H1 (cell line): ENCODE measurements at regions not wholly inside any gene's neighbourhood (a gene's known extent, or its start where the extent isn't known, plus 50 kb on each side); places are given as distances from the start of the nearest gene placed in this dataset.

Experiments used
- CTCF ChIA-PET: fragments of 300-600 bp; sonication (Branson Sonifier 250); formaldehyde crosslinking; loops from one replicate; lab custom pipeline; 2021; ENCODE audit not compliant: partially characterized antibody; lab: Charles Lee
- POLR2A ChIA-PET: fragments of 300-600 bp; sonication (Branson Sonifier 250); formaldehyde crosslinking; loops from one replicate; lab custom pipeline; 2021; ENCODE audit warnings: inconsistent platforms; ENCODE audit not compliant: partially characterized antibody; lab: Charles Lee
- DNase-seq, 2 experiments: peaks; one replicate each; pipeline versions ENCODE4 v3.0.0 to v3.0.0-alpha.2; 2010 to 2022; ENCODE audit warnings: low spot score in 2 of 2, low read depth in 1 of 2, mixed read lengths in 1 of 2
- FAIRE-seq: peaks from 2 replicates; lab custom pipeline; 2011; peaks lifted over from hg19 to GRCh38; lab: Jason Lieb, UNC
- H2AFZ ChIP-seq: 2 replicates; pipeline ENCODE4 v1.8.1; 2012; ENCODE audit warnings: low read length, inconsistent platforms
- H2AK5ac ChIP-seq: 2 replicates; pipeline ENCODE4 v1.6.1; 2013; ENCODE audit warnings: low read depth, low read length
- H2BK120ac ChIP-seq: replicated peaks from 2 replicates; pipeline ENCODE3; 2013; ENCODE audit warnings: low read depth, low read length, inconsistent platforms
- H2BK12ac ChIP-seq: 2 replicates; pipeline ENCODE4 v1.6.1; 2013; ENCODE audit warnings: low read depth, low read length
- H2BK15ac ChIP-seq: 2 replicates; pipeline ENCODE4 v1.6.1; 2013; ENCODE audit warnings: low read length
- H2BK20ac ChIP-seq: 2 replicates; pipeline ENCODE4 v1.6.1; 2013; ENCODE audit warnings: low read length
- H2BK5ac ChIP-seq: 2 replicates; pipeline ENCODE4 v1.6.1; 2013; ENCODE audit warnings: low read depth, low read length
- H3K14ac ChIP-seq: 2 replicates; pipeline ENCODE4 v1.6.1; 2013; ENCODE audit warnings: inconsistent platforms; ENCODE audit not compliant: insufficient read length
- H3K18ac ChIP-seq: 2 replicates; pipeline ENCODE4 v1.6.1; 2013; ENCODE audit warnings: low read length; ENCODE audit errors: extremely low read depth
- H3K23ac ChIP-seq: 2 replicates; pipeline ENCODE4 v1.6.1; 2013; ENCODE audit warnings: inconsistent platforms; ENCODE audit not compliant: insufficient read length
- H3K23me2 ChIP-seq: 2 replicates; pipeline ENCODE4 v1.6.1; 2013; ENCODE audit warnings: low read depth, low read length
- H3K27ac ChIP-seq: 2 replicates; pipeline ENCODE4 v1.6.1; 2011; ENCODE audit warnings: low read depth, low read length, inconsistent platforms
- H3K27me3 ChIP-seq, 4 experiments: replicated peaks in 1 of 4; 1 replicate in 1 of 4; 2 replicates in 3 of 4; pipeline versions ENCODE4 v1.6.1 to v1.8.1; 2011 to 2013; ENCODE audit warnings: low read length in 3 of 4, mild to moderate bottlenecking in 3 of 4, inconsistent platforms in 2 of 4, mixed read lengths in 2 of 4, moderate library complexity in 1 of 4; ENCODE audit not compliant: control insufficient read depth in 3 of 4, insufficient read depth in 3 of 4; ENCODE audit errors: extremely low read depth in 1 of 4
- H3K36me3 ChIP-seq, 4 experiments: 2 replicates each; pipeline versions ENCODE4 v1.6.1 to v1.8.1; 2011 to 2013; ENCODE audit warnings: mild to moderate bottlenecking in 4 of 4, low read length in 3 of 4, moderate library complexity in 2 of 4, control low read depth in 1 of 4, inconsistent platforms in 1 of 4; ENCODE audit not compliant: insufficient read depth in 4 of 4, control insufficient read depth in 2 of 4
- H3K4ac ChIP-seq: replicated peaks from 2 replicates; pipeline ENCODE3; 2013; ENCODE audit warnings: low read length, low read depth, mixed read lengths, inconsistent platforms; ENCODE audit not compliant: insufficient read length
- H3K4me1 ChIP-seq, 4 experiments: replicated peaks in 1 of 4; 1 replicate in 1 of 4; 2 replicates in 3 of 4; pipeline versions ENCODE4 v1.6.1 to v1.8.1; 2011 to 2013; ENCODE audit warnings: low read length in 3 of 4, inconsistent platforms in 2 of 4, mixed read lengths in 1 of 4; ENCODE audit not compliant: insufficient read depth in 4 of 4, control insufficient read depth in 3 of 4
- H3K4me2 ChIP-seq, 2 experiments: 2 replicates each; pipeline versions ENCODE4 v1.6.1 to v1.8.1; 2011 to 2013; ENCODE audit warnings: low read depth in 2 of 2, low read length in 2 of 2, control low read depth in 1 of 2, inconsistent platforms in 1 of 2, mild to moderate bottlenecking in 1 of 2; ENCODE audit not compliant: insufficient read depth in 1 of 2
- H3K4me3 ChIP-seq, 4 experiments: fragments of 200-600, 300-600 bp in 1 of 4; sonication (generic), shearing (Covaris generic), sonication (Bioruptor Twin) in 1 of 4; 2 replicates each; pipeline versions ENCODE4 v1.5.1 to v1.8.1; 2011 to 2016; ENCODE audit warnings: low read length in 4 of 4, low read depth in 3 of 4, control low read depth in 2 of 4, inconsistent platforms in 2 of 4, mild to moderate bottlenecking in 2 of 4, mixed read lengths in 1 of 4, moderate library complexity in 1 of 4; ENCODE audit not compliant: insufficient read depth in 2 of 4; ENCODE audit errors: extremely low read depth in 1 of 4
- H3K56ac ChIP-seq: replicated peaks from 2 replicates; pipeline ENCODE3; 2013; ENCODE audit warnings: low read depth, mild to moderate bottlenecking, mixed read lengths, low read length, inconsistent platforms; ENCODE audit not compliant: insufficient read length
- H3K79me1 ChIP-seq: 2 replicates; pipeline ENCODE4 v1.6.1; 2013; ENCODE audit warnings: low read depth, low read length, control low read depth
- H3K79me2 ChIP-seq, 2 experiments: 2 replicates each; pipeline versions ENCODE4 v1.6.1 to v1.8.1; 2012 to 2013; ENCODE audit warnings: low read length in 2 of 2, mild to moderate bottlenecking in 2 of 2, inconsistent platforms in 1 of 2; ENCODE audit not compliant: insufficient read depth in 2 of 2, control insufficient read depth in 1 of 2
- H3K9ac ChIP-seq, 4 experiments: replicated peaks in 1 of 4; 1 replicate in 1 of 4; 2 replicates in 3 of 4; pipeline versions ENCODE4 v1.6.1 to v1.8.1; 2011 to 2013; ENCODE audit warnings: low read depth in 3 of 4, low read length in 3 of 4, control low read depth in 2 of 4, mild to moderate bottlenecking in 2 of 4, moderate library complexity in 2 of 4, inconsistent platforms in 1 of 4; ENCODE audit errors: extremely low read depth in 1 of 4
- H3K9me3 ChIP-seq, 2 experiments: 2 replicates each; pipeline versions ENCODE4 v1.6.1 to v1.8.1; 2012 to 2013; ENCODE audit warnings: mild to moderate bottlenecking in 2 of 2, moderate library complexity in 2 of 2, control low read depth in 1 of 2, inconsistent platforms in 1 of 2, low read depth in 1 of 2, low read length in 1 of 2, mixed read lengths in 1 of 2; ENCODE audit not compliant: insufficient read depth in 2 of 2
- H4K20me1 ChIP-seq, 2 experiments: replicated peaks in 1 of 2; 2 replicates each; pipeline versions ENCODE3 to v1.8.1; 2011 to 2013; ENCODE audit warnings: inconsistent platforms in 2 of 2, low read length in 2 of 2, mild to moderate bottlenecking in 1 of 2; ENCODE audit not compliant: insufficient read depth in 2 of 2, control insufficient read depth in 1 of 2
- H4K5ac ChIP-seq: 2 replicates; pipeline ENCODE4 v1.6.1; 2013; ENCODE audit warnings: low read length, low read depth, mixed read lengths, inconsistent platforms; ENCODE audit not compliant: insufficient read length
- H4K8ac ChIP-seq: 2 replicates; pipeline ENCODE4 v1.8.0; 2013; ENCODE audit warnings: mild to moderate bottlenecking, moderate library complexity, low read length, inconsistent platforms; ENCODE audit not compliant: insufficient read depth; ENCODE audit errors: extremely low read depth
- H4K91ac ChIP-seq: replicated peaks from 2 replicates; pipeline ENCODE3; 2013; ENCODE audit warnings: low read length, mixed read lengths, inconsistent platforms; ENCODE audit not compliant: insufficient read length
- ATF2 ChIP-seq: IDR thresholded peaks from 2 replicates; pipeline ENCODE4 v1.6.1; 2012; ENCODE audit warnings: low read length, inconsistent platforms
- CBX8 ChIP-seq: fragments of 300-800, 300-1000 bp; sonication (generic); IDR thresholded peaks from 2 replicates; pipeline ENCODE4 v1.7.1; 2016; ENCODE audit warnings: low read depth, low read length, borderline replicate concordance
- HDAC2 ChIP-seq, 2 experiments: fragments of 300-600 bp in 1 of 2; sonication (generic) in 1 of 2; IDR thresholded peaks; 2 replicates each; pipeline ENCODE4 v1.6.1; 2011 to 2012; ENCODE audit warnings: low read depth in 2 of 2, low read length in 2 of 2, mild to moderate bottlenecking in 2 of 2, moderate library complexity in 2 of 2, borderline replicate concordance in 1 of 2, inconsistent platforms in 1 of 2
- PHF8 ChIP-seq: fragments of 200-600 bp; sonication (generic); conservative IDR thresholded peaks from 2 replicates; pipeline ENCODE4 v1.7.1; 2012; ENCODE audit warnings: low read depth, mild to moderate bottlenecking, inconsistent platforms, low read length, moderate library complexity
- RNF2 ChIP-seq: fragments of 200-900, 300-1000 bp; sonication (generic); IDR thresholded peaks from 2 replicates; pipeline ENCODE4 v1.7.1; 2016; ENCODE audit warnings: borderline replicate concordance, low read depth, mild to moderate bottlenecking, antibody characterized with exemption, low read length; ENCODE audit not compliant: poor library complexity, severe bottlenecking; ENCODE audit errors: missing control alignments
- SAP30 ChIP-seq: fragments of 300-600 bp; sonication (generic); IDR thresholded peaks from 2 replicates; pipeline ENCODE4 v1.7.1; 2012; ENCODE audit warnings: low read length, moderate library complexity, mild to moderate bottlenecking, inconsistent platforms; ENCODE audit not compliant: insufficient read depth, insufficient replicate concordance
- SIRT6 ChIP-seq: IDR thresholded peaks from one replicate; pipeline ENCODE4 v1.7.1; 2012; ENCODE audit warnings: low read length, inconsistent platforms
- SP4 ChIP-seq: IDR thresholded peaks from 2 replicates; pipeline ENCODE4 v1.6.1; 2012; ENCODE audit warnings: low read length, inconsistent platforms
- SRF ChIP-seq: IDR thresholded peaks from 2 replicates; pipeline ENCODE4 v1.6.1; 2011; ENCODE audit warnings: mild to moderate bottlenecking, low read depth, low read length, moderate library complexity
- USF2 ChIP-seq: IDR thresholded peaks from 2 replicates; pipeline ENCODE4 v1.6.1; 2011; ENCODE audit warnings: low read length, improper control_type of control experiment
- WGBS, 2 experiments: shearing (Covaris generic) in 1 of 2; methylation state at CpG; one replicate each; pipeline versions ENCODE4 v1.1.6 to v1.1.7; 2013 to 2015; ENCODE audit warnings: low lambda C conversion rate in 2 of 2, mixed read lengths in 2 of 2, inconsistent platforms in 1 of 2, low coverage in 1 of 2, missing lambda C conversion rate in 1 of 2; ENCODE audit not compliant: insufficient replicate concordance in 2 of 2, insufficient coverage in 1 of 2, insufficient read length in 1 of 2; ENCODE audit errors: extremely low coverage in 1 of 2, missing lambda C conversion rate in 1 of 2; 5-methylcytosine and 5-hydroxymethylcytosine counted together

- Histone ChIP-seq H3K14ac (no peak overlapping the region), H3K23ac (no peak overlapping the region), H2BK12ac (no peak overlapping the region), H2BK15ac (no peak overlapping the region), H3K79me1 (no peaks in the 10 kb centered on the region), H3K18ac (no peak overlapping the region), H3K36me3 (no peaks in the 10 kb centered on the region), H3K79me2 (no peaks in the 10 kb centered on the region), H2BK120ac (no peak overlapping the region), H2BK5ac (no peak overlapping the region), H3K23me2 (no peaks in the 10 kb centered on the region), H3K4me3 (no peak overlapping the region), H4K91ac (no peak overlapping the region), H3K9me3 (peaks cover 0 to 3% of the 10 kb centered on the region in 2 experiments; a peak in 1 of 4 replicates), H3K4me2 (no peak overlapping the region), H3K4ac (no peak overlapping the region), H3K4me1 (no peaks in the 10 kb centered on the region), H4K20me1 (no peaks in the 10 kb centered on the region), H3K56ac (no peak overlapping the region), H2AFZ (no peak overlapping the region), H3K27ac (no peak overlapping the region), H4K8ac (no peak overlapping the region), H2AK5ac (no peak overlapping the region), H4K5ac (no peak overlapping the region), H3K27me3 (no peaks in the 10 kb centered on the region), H2BK20ac (no peak overlapping the region), H3K9ac (no peak overlapping the region)
- ChIA-PET CTCF (no interaction called here), POLR2A (no interaction called here)
- DNase-seq: no peak
- 100% methylated on average over 2 of the region's 2 CpGs; no CpG with 5 or more reads in 1 of the 2 experiments for WGBS, 2 experiments
- no peak for FAIRE-seq
- TF ChIP-seq HDAC2 (IDR thresholded peaks at IDR 0.05; ENCODE audit: borderline replicate concordance in 1 of 2, low read depth in 2 of 2, low read length in 2 of 2) (no peak), ATF2 (no peak), USF2 (no peak), CBX8 (no peak), PHF8 (no peak), SIRT6 (no peak), SRF (no peak), SP4 (no peak), RNF2 (no peak), SAP30 (no peak)
Measured at GRCh38 chr14:44211718-44212117, 295.4 kb downstream of the FSCB start.
